Ovary (tissue), 3 donors: ENCODE measurements at regions not wholly inside any gene's neighbourhood (a gene's known extent, or its start where the extent isn't known, plus 50 kb on each side); places are given as distances from the start of the nearest gene placed in this dataset.

ENCODE experiments used
- EP300 ChIP-seq: sonication (generic); formaldehyde crosslinking; IDR thresholded peaks from one replicate; pipeline ENCODE4 v1.6.1; 2017; ENCODE audit warnings: antibody characterized with exemption
- POLR2A ChIP-seq: fragments of 450-650 bp; IDR thresholded peaks from one replicate; pipeline ENCODE4 v1.6.1; 2017; ENCODE audit warnings: antibody characterized with exemption, mild to moderate bottlenecking, moderate library complexity
- TF ChIP-seq, protein P1 (sequence below), 3 donors: fragments of 450-650 bp in 2 of 3; fragments of 200-600 bp in 1 of 3; IDR thresholded peaks; one replicate each; pipeline versions ENCODE4 v1.5.1 to v1.8.0; 2016 to 2022; ENCODE audit warnings: antibody characterized with exemption in 3 of 3, mild to moderate bottlenecking in 1 of 3
- donor health status: DM: no; HTN: no; CAD: no.

- TF ChIP-seq, protein P1, sequence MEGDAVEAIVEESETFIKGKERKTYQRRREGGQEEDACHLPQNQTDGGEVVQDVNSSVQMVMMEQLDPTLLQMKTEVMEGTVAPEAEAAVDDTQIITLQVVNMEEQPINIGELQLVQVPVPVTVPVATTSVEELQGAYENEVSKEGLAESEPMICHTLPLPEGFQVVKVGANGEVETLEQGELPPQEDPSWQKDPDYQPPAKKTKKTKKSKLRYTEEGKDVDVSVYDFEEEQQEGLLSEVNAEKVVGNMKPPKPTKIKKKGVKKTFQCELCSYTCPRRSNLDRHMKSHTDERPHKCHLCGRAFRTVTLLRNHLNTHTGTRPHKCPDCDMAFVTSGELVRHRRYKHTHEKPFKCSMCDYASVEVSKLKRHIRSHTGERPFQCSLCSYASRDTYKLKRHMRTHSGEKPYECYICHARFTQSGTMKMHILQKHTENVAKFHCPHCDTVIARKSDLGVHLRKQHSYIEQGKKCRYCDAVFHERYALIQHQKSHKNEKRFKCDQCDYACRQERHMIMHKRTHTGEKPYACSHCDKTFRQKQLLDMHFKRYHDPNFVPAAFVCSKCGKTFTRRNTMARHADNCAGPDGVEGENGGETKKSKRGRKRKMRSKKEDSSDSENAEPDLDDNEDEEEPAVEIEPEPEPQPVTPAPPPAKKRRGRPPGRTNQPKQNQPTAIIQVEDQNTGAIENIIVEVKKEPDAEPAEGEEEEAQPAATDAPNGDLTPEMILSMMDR (IDR thresholded peaks at IDR 0.05), result no peak
- TF ChIP-seq POLR2A (no peak), EP300 (no peak)
Measured at GRCh38 chr4:171002246-171002645, 811.0 kb upstream of the GALNTL6 start.
